Caco-2 (cell line): ENCODE measurements at regions not wholly inside any gene's neighbourhood (a gene's known extent, or its start where the extent isn't known, plus 50 kb on each side); places are given as distances from the start of the nearest gene placed in this dataset.

Experiments used
- BruUV-seq: library from RNA; stranded (reverse); fragments of 400-500 nt; replicated peaks from 2 replicates; lab custom pipeline; 2021; lab: Mats Ljungman, UMichigan
- CTCF ChIA-PET: fragments of 300-600 bp; sonication (Branson Sonifier 250); formaldehyde crosslinking; loops from one replicate; lab custom pipeline; 2022; ENCODE audit warnings: antibody characterized with exemption; lab: Charles Lee
- POLR2A ChIA-PET: fragments of 300-600 bp; sonication (Branson Sonifier 250); formaldehyde crosslinking; loops from one replicate; lab custom pipeline; 2022; ENCODE audit warnings: antibody characterized with exemption; lab: Charles Lee
- DNase-seq, 2 experiments: peaks; one replicate each; pipeline versions ENCODE4 v3.0.0 to v3.0.0-alpha.2; 2020 to 2022
- H3K27me3 ChIP-seq: replicated peaks from 2 replicates; pipeline ENCODE4 v1.6.0; 2011; ENCODE audit warnings: low read length; ENCODE audit not compliant: control insufficient read depth, insufficient read depth
- H3K36me3 ChIP-seq: 2 replicates; pipeline ENCODE4 v1.5.1; 2011; ENCODE audit warnings: low read length; ENCODE audit not compliant: control insufficient read depth, insufficient read depth
- H3K4me1 ChIP-seq: fragments of 250-450 bp; sonication (Bioruptor Pico); 2 replicates; pipeline ENCODE4 v1.5.1; 2020; ENCODE audit warnings: mild to moderate bottlenecking
- H3K4me3 ChIP-seq: 2 replicates; pipeline ENCODE4 v1.5.1; 2011; ENCODE audit warnings: low read depth, mild to moderate bottlenecking, control low read depth, low read length
- H3K9me3 ChIP-seq: fragments of 250-450 bp; sonication (Bioruptor Pico); 2 replicates; pipeline ENCODE4 v1.5.1; 2020; ENCODE audit warnings: mild to moderate bottlenecking, moderate library complexity
- H3K27ac Mint-ChIP-seq: one replicate; pipeline ENCODE4 v1.8.0; 2022; ENCODE audit warnings: mixed read lengths; ENCODE audit not compliant: unreplicated experiment
- H3K27me3 Mint-ChIP-seq: one replicate; pipeline ENCODE4 v1.8.0; 2022; ENCODE audit warnings: mixed read lengths; ENCODE audit not compliant: insufficient read depth, unreplicated experiment
- H3K36me3 Mint-ChIP-seq: one replicate; pipeline ENCODE4 v1.8.0; 2022; ENCODE audit warnings: mild to moderate bottlenecking, mixed read lengths; ENCODE audit not compliant: insufficient read depth, unreplicated experiment
- H3K4me1 Mint-ChIP-seq: one replicate; pipeline ENCODE4 v1.8.0; 2022; ENCODE audit warnings: low read depth, mixed read lengths; ENCODE audit not compliant: unreplicated experiment
- H3K4me3 Mint-ChIP-seq: one replicate; pipeline ENCODE4 v1.8.0; 2022; ENCODE audit warnings: mild to moderate bottlenecking, moderate library complexity, mixed read lengths; ENCODE audit not compliant: unreplicated experiment
- H3K9me3 Mint-ChIP-seq: one replicate; pipeline ENCODE4 v1.8.0; 2022; ENCODE audit warnings: mixed read lengths; ENCODE audit not compliant: unreplicated experiment
- intact Hi-C: fragments of 100-400 bp; cut with micrococcal nuclease; formaldehyde crosslinking; loops from one replicate; pipeline ENCODE4 v1.10.0; 2022; ENCODE audit not compliant: unreplicated experiment
- TF ChIP-seq, protein P1 (sequence below), 2 experiments: fragments of 200-600 bp in 1 of 2; IDR thresholded peaks; 1 replicate in 1 of 2; 2 replicates in 1 of 2; pipeline versions ENCODE4 v1.5.1 to v1.8.0; 2011 to 2022; ENCODE audit warnings: antibody characterized with exemption in 1 of 2, control low read depth in 1 of 2, inconsistent platforms in 1 of 2, low read depth in 1 of 2, low read length in 1 of 2, mild to moderate bottlenecking in 1 of 2, moderate library complexity in 1 of 2; ENCODE audit not compliant: insufficient read depth in 1 of 2, severe bottlenecking in 1 of 2, unreplicated experiment in 1 of 2

DNA sequence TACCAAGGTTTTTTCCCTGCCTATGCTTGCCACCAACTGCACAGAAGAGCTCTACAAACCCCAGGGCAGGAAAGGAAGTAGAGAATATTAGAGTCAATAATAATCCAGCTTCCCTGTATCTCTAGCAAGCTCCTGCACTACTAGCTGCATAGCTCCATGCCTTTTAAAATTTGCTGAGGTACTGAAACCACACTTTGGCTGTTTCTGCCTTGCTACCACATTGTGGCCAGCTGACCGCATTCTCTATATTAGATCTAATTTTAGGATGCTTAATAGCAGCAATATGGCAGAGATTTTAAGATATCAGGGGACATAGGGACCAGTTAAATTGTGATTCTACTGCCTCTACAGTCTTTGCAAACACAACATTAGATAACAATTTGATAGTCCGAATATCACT lies 534.6 kb downstream of the MBD2 start:
- no peak overlapping the region for H3K27ac Mint-ChIP-seq
- no peaks in the 10 kb centered on the region for H3K27me3 ChIP-seq

DNA sequence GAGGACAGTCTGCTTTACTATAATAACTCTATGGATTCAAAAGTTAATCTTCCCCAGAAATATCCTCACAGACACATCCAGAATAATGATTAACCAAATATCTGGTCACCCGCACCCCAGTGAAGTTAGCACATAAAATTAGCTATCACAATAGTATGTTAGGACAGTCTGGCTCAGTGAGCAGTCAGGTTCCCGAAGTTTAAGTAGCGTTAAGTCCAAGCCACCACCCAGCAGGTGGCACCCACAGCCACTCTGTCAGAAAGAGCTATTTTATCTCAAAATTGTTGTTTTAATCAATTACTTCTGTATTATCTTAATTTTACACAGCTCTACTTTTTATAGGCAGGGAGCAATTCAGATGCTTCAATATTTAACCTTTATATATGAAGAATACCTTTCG lies 537.5 kb downstream of the MBD2 start:
- H3K9me3 ChIP-seq: no peaks in the 10 kb centered on the region
- intact Hi-C loops: no loop called here
- Mint-ChIP-seq H3K36me3 (no peaks in the 10 kb centered on the region), H3K27me3 (peaks cover 3% of the 10 kb centered on the region), H3K9me3 (no peaks in the 10 kb centered on the region), H3K4me1 (no peaks in the 10 kb centered on the region), H3K27ac (no peak overlapping the region), H3K4me3 (no peak overlapping the region)
- no peak overlapping the region for H3K4me3 ChIP-seq
- BruUV-seq: no TSS peak
- TF ChIP-seq, protein P1, sequence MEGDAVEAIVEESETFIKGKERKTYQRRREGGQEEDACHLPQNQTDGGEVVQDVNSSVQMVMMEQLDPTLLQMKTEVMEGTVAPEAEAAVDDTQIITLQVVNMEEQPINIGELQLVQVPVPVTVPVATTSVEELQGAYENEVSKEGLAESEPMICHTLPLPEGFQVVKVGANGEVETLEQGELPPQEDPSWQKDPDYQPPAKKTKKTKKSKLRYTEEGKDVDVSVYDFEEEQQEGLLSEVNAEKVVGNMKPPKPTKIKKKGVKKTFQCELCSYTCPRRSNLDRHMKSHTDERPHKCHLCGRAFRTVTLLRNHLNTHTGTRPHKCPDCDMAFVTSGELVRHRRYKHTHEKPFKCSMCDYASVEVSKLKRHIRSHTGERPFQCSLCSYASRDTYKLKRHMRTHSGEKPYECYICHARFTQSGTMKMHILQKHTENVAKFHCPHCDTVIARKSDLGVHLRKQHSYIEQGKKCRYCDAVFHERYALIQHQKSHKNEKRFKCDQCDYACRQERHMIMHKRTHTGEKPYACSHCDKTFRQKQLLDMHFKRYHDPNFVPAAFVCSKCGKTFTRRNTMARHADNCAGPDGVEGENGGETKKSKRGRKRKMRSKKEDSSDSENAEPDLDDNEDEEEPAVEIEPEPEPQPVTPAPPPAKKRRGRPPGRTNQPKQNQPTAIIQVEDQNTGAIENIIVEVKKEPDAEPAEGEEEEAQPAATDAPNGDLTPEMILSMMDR (IDR thresholded peaks at IDR 0.05; ENCODE audit: insufficient read depth in 1 of 2, low read depth in 1 of 2, low read length in 1 of 2, severe bottlenecking in 1 of 2, unreplicated experiment in 1 of 2): no peak
- ChIA-PET POLR2A (no interaction called here), CTCF (interaction anchor here (0.6 to 0.8 kb wide), 2 partner anchors 12 to 444 kb away, joined by 3 read pairs; no protein-coding TSS in a partner anchor)
- H3K4me1 ChIP-seq: no peaks in the 10 kb centered on the region
- DNase-seq: no peak
- no peaks in the 10 kb centered on the region for H3K36me3 ChIP-seq
- no peaks in the 10 kb centered on the region for H3K27me3 ChIP-seq

More for the DNA sequence above, 534.6 kb downstream of the MBD2 start:
- H3K9me3 Mint-ChIP-seq: no peaks in the 10 kb centered on the region
- H3K36me3 Mint-ChIP-seq: no peaks in the 10 kb centered on the region
- CTCF ChIA-PET: no interaction called here
- H3K27me3 Mint-ChIP-seq: peaks cover 6% of the 10 kb centered on the region
- no TSS peak for BruUV-seq
- no peak overlapping the region for H3K4me3 ChIP-seq
- no peaks in the 10 kb centered on the region for H3K4me1 ChIP-seq
- DNase-seq: no peak
- intact Hi-C loops: no loop called here
- H3K36me3 ChIP-seq: no peaks in the 10 kb centered on the region
- H3K4me1 Mint-ChIP-seq: no peaks in the 10 kb centered on the region
- POLR2A ChIA-PET: no interaction called here
- H3K9me3 ChIP-seq: no peaks in the 10 kb centered on the region
- H3K4me3 Mint-ChIP-seq: no peak overlapping the region
- TF ChIP-seq, protein P1 (IDR thresholded peaks at IDR 0.05; ENCODE audit: insufficient read depth in 1 of 2, low read depth in 1 of 2, low read length in 1 of 2, severe bottlenecking in 1 of 2, unreplicated experiment in 1 of 2): no peak

DNA sequence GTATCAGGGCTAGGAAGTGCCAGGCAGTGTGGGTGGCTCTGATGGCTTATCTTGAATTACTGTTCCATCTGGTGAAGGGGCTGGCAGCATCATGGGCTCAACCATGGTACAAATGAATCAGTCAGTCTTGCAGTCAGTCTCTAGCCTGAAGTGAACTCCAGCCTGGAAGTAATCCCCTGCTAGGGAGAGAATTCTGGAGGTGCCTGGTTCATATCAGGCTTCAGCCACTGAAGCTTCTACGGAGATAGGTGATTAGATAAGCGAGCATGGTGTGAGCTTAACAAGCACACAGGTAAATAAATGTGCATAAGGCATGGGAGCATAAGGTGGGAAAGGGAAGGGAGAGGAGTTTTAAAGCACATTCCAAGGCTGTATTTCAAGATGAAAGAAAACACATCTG lies 541.7 kb downstream of the MBD2 start:
- Histone ChIP-seq H3K36me3 (no peaks in the 10 kb centered on the region), H3K4me1 (no peaks in the 10 kb centered on the region), H3K27me3 (no peaks in the 10 kb centered on the region), H3K9me3 (no peaks in the 10 kb centered on the region), H3K4me3 (no peak overlapping the region)
- Mint-ChIP-seq H3K4me3 (no peak overlapping the region), H3K27me3 (peaks cover 2% of the 10 kb centered on the region), H3K36me3 (no peaks in the 10 kb centered on the region), H3K27ac (no peak overlapping the region), H3K9me3 (no peaks in the 10 kb centered on the region), H3K4me1 (no peaks in the 10 kb centered on the region)
- BruUV-seq: no TSS peak
- intact Hi-C loops: no loop called here
- CTCF ChIA-PET: no interaction called here
- POLR2A ChIA-PET: no interaction called here
- TF ChIP-seq, protein P1 (IDR thresholded peaks at IDR 0.05; ENCODE audit: insufficient read depth in 1 of 2, low read depth in 1 of 2, low read length in 1 of 2, severe bottlenecking in 1 of 2, unreplicated experiment in 1 of 2): no peak
- DNase-seq: no peak
